Sigmoid colon (tissue), 6 donors: ENCODE measurements at regions not wholly inside any gene's neighbourhood (a gene's known extent, or its start where the extent isn't known, plus 50 kb on each side); places are given as distances from the start of the nearest gene placed in this dataset.

Experiments used
- DNase-seq: peaks from one replicate; pipeline ENCODE4 v3.0.0-alpha.2; 2019
- H3K27ac ChIP-seq, 4 donors: fragments of 200-600 bp; sonication (generic); one replicate each; pipeline ENCODE4 v1.5.1; 2016 to 2019; ENCODE audit warnings: mild to moderate bottlenecking in 1 of 4
- H3K27me3 ChIP-seq, 3 donors: fragments of 200-600 bp; sonication (generic); one replicate each; pipeline ENCODE4 v1.5.1; 2019; ENCODE audit warnings: mild to moderate bottlenecking in 1 of 3
- H3K36me3 ChIP-seq, 4 donors: fragments of 200-600 bp; sonication (generic); one replicate each; pipeline ENCODE4 v1.5.1; 2016 to 2019
- H3K4me1 ChIP-seq, 4 donors: fragments of 200-600 bp; sonication (generic); one replicate each; pipeline ENCODE4 v1.5.1; 2017 to 2019
- H3K4me3 ChIP-seq, 4 donors: fragments of 200-600 bp; sonication (generic); one replicate each; pipeline ENCODE4 v1.5.1; 2017 to 2019; ENCODE audit warnings: mild to moderate bottlenecking in 2 of 4, moderate library complexity in 1 of 4
- H3K9me3 ChIP-seq, 4 donors: fragments of 200-600 bp in 3 of 4; sonication (generic) in 3 of 4; one replicate each; pipeline versions ENCODE4 v1.5.1 to v1.6.1; 2013 to 2019
- CTCF ChIP-seq, 4 experiments: fragments of 450-650 bp in 3 of 4; fragments of 200-600 bp in 1 of 4; IDR thresholded peaks; one replicate each; pipeline ENCODE4 v1.5.1; 2016 to 2019; ENCODE audit warnings: antibody characterized with exemption in 4 of 4, mild to moderate bottlenecking in 3 of 4, moderate library complexity in 2 of 4
- EP300 ChIP-seq, 4 donors: sonication (generic); formaldehyde crosslinking; IDR thresholded peaks; one replicate each; pipeline ENCODE4 v1.6.1; 2017; ENCODE audit warnings: antibody characterized with exemption in 4 of 4
- POLR2A ChIP-seq, 2 donors: fragments of 450-650 bp; IDR thresholded peaks; one replicate each; pipeline ENCODE4 v1.6.1; 2016; ENCODE audit warnings: antibody characterized with exemption in 2 of 2, mild to moderate bottlenecking in 2 of 2, moderate library complexity in 2 of 2
- POLR2AphosphoS5 ChIP-seq, 4 donors: sonication (generic); formaldehyde crosslinking; IDR thresholded peaks; one replicate each; pipeline ENCODE4 v1.6.1; 2017; ENCODE audit warnings: antibody characterized with exemption in 4 of 4
- WGBS, 2 donors: extraction: QIAGEN DNeasy Blood & Tissue Kit; methylation state at CpG; one replicate each; pipeline ENCODE4 v1.1.7; 2013; 5-methylcytosine and 5-hydroxymethylcytosine counted together
- intact Hi-C: fragments of 100-400 bp; cut with DNase I; formaldehyde crosslinking; loops from one replicate; pipeline ENCODE4 v1.15.1; 2023
- donor health status: healthy with polysubstance abuse.
- donor health status: healthy.

- Histone ChIP-seq H3K9me3 (no peaks in the 10 kb centered on the region), H3K4me1 (peaks cover 0 to 17% (median 13%) of the 10 kb centered on the region in 4 donors), H3K4me3 (no peak overlapping the region), H3K36me3 (no peaks in the 10 kb centered on the region), H3K27ac (no peak overlapping the region), H3K27me3 (no peaks in the 10 kb centered on the region)
- no peak for DNase-seq
- WGBS, 2 donors = 92 to 94% methylated on average over 3 of the region's 3 CpGs
- no peak for TF ChIP-seq POLR2A (IDR thresholded peaks at IDR 0.05)
- TF ChIP-seq POLR2AphosphoS5 (IDR thresholded peaks at IDR 0.05) = no peak
- no peak for TF ChIP-seq CTCF (IDR thresholded peaks at IDR 0.05)
- no peak for TF ChIP-seq EP300 (IDR thresholded peaks at IDR 0.05)
- intact Hi-C loops = loop anchor here (10.0 kb wide), 1 partner anchor 472 kb away; no protein-coding TSS in a partner anchor
These were observed 383.1 kb upstream of the TNP1 start for GRCh38 chr2:217242947-217243346.

GRCh38 chr2:217231724-217232123, 371.9 kb upstream of the TNP1 start:
- no peak for DNase-seq
- Histone ChIP-seq H3K9me3 (no peaks in the 10 kb centered on the region), H3K27ac (no peak overlapping the region), H3K4me3 (no peak overlapping the region), H3K27me3 (no peaks in the 10 kb centered on the region), H3K36me3 (no peaks in the 10 kb centered on the region), H3K4me1 (no peaks in the 10 kb centered on the region)
- intact Hi-C loops = no loop called here
- WGBS, 2 donors = 58 to 66% methylated on average over 3 of the region's 3 CpGs
- no peak for TF ChIP-seq POLR2AphosphoS5 (IDR thresholded peaks at IDR 0.05)
- no peak for TF ChIP-seq POLR2A (IDR thresholded peaks at IDR 0.05)
- no peak for TF ChIP-seq CTCF (IDR thresholded peaks at IDR 0.05)
- TF ChIP-seq EP300 (IDR thresholded peaks at IDR 0.05) = no peak

GRCh38 chr2:217231212-217231611, 371.3 kb upstream of the TNP1 start:
- intact Hi-C loops = no loop called here
- Histone ChIP-seq H3K27me3 (no peaks in the 10 kb centered on the region), H3K4me1 (no peaks in the 10 kb centered on the region), H3K9me3 (no peaks in the 10 kb centered on the region), H3K4me3 (no peak overlapping the region), H3K27ac (no peak overlapping the region), H3K36me3 (no peaks in the 10 kb centered on the region)
- TF ChIP-seq POLR2A (IDR thresholded peaks at IDR 0.05) (no peak), EP300 (IDR thresholded peaks at IDR 0.05) (no peak), POLR2AphosphoS5 (IDR thresholded peaks at IDR 0.05) (no peak), CTCF (IDR thresholded peaks at IDR 0.05) (no peak)
- WGBS, 2 donors = 62 to 63% methylated on average over 1 of the region's 1 CpG
- no peak for DNase-seq

- H3K9me3 ChIP-seq = no peaks in the 10 kb centered on the region
- no peak for DNase-seq
- H3K4me1 ChIP-seq = peaks cover 0 to 3% (median 1%) of the 10 kb centered on the region in 4 donors
- H3K27ac ChIP-seq = no peak overlapping the region
- WGBS, 2 donors = 70 to 86% methylated on average over 1 of the region's 1 CpG
- no peaks in the 10 kb centered on the region for H3K27me3 ChIP-seq
- intact Hi-C loops = no loop called here
- TF ChIP-seq EP300 (IDR thresholded peaks at IDR 0.05) (no peak), POLR2AphosphoS5 (IDR thresholded peaks at IDR 0.05) (no peak), POLR2A (IDR thresholded peaks at IDR 0.05) (no peak), CTCF (IDR thresholded peaks at IDR 0.05) (no peak)
- H3K36me3 ChIP-seq = no peaks in the 10 kb centered on the region
- no peak overlapping the region for H3K4me3 ChIP-seq
These were observed 368.9 kb upstream of the TNP1 start for GRCh38 chr2:217228732-217229131.

- H3K27ac ChIP-seq = no peak overlapping the region
- DNase-seq = no peak
- no peak overlapping the region for H3K4me3 ChIP-seq
- intact Hi-C loops = no loop called here
- no peaks in the 10 kb centered on the region for H3K9me3 ChIP-seq
- TF ChIP-seq CTCF (IDR thresholded peaks at IDR 0.05) (no peak), POLR2A (IDR thresholded peaks at IDR 0.05) (no peak), EP300 (IDR thresholded peaks at IDR 0.05) (no peak), POLR2AphosphoS5 (IDR thresholded peaks at IDR 0.05) (no peak)
- 88 to 96% methylated on average over 5 of the region's 5 CpGs for WGBS, 2 donors
- H3K27me3 ChIP-seq = no peaks in the 10 kb centered on the region
- H3K36me3 ChIP-seq = no peaks in the 10 kb centered on the region
- peaks cover 0 to 13% (median 6%) of the 10 kb centered on the region in 4 donors for H3K4me1 ChIP-seq
These were observed 367.9 kb upstream of the TNP1 start for GRCh38 chr2:217227794-217228193.
